ENCODE measurements at regions not wholly inside any gene's neighbourhood (a gene's known extent, or its start where the extent isn't known, plus 50 kb on each side); places are given as distances from the start of the nearest gene placed in this dataset.

DNA sequence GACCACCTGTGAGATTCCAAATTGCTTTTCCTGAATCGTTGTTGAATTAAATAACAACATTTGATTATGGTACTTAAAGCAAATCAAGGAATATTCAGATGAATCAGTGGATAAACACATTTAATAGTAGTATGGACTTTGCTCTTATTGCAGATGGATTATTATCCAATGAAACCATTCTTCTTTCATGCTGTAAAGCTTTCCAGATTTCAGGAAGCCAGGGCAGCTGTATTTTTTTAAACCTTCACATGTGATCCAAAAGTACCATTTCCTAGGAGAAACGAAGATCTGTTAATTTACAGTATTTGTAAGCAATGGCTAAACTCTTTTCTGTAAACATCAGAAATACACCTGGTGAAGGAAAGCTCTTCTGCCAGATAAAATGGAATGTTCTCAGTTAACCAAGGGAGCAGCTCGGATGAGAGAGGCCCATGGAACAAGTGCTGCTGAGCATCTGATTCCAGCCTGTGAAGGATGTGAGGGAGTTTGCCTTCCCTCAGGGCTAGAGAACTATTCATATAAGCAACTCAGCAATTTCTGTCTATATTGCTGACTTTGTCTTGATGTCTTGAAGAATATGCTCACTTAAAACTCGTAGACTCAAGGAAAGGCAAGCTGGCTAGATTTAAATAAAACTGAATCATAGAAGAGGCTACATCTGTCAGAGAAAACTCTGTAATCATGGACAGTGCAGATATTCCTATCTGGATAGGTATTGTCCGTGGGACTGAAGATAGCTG is 94.4 kb upstream of the LIMCH1 start:
- in situ Hi-C loops (cut with MboI): no loop called here
- FAIRE-seq: no peak
- SMC1A ChIA-PET (ENCODE audit: uncharacterized antibody, unreplicated experiment): interaction anchor here (0.6 to 0.8 kb wide), 3 partner anchors 9 to 692 kb away, joined by 3 read pairs; no protein-coding TSS in a partner anchor

DNA sequence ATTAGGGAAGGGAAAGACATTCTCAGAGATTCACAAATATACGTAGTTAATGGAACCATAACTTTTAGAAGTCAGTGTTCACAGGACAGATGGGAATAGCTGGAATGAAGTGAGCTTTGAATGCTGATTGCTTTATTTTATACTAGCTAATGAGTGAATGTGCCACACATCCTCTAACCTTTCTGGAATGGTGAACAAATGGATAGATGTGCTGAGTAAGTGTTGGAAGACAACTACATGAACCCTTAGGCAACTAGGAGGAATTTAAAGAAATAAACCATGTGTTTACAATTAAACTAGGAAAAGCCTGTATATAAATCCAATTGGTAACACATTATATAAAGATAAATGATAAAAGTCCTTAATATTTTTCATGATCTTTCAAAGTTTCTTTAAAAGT is 91.6 kb upstream of the LIMCH1 start:
- TF ChIP-seq IRF4 (IDR thresholded peaks at IDR 0.05; ENCODE audit: low read depth, low read length) (no peak), ATF7 (IDR thresholded peaks at IDR 0.05; ENCODE audit: low read depth) (no peak)
- TF ChIP-seq, protein P1, sequence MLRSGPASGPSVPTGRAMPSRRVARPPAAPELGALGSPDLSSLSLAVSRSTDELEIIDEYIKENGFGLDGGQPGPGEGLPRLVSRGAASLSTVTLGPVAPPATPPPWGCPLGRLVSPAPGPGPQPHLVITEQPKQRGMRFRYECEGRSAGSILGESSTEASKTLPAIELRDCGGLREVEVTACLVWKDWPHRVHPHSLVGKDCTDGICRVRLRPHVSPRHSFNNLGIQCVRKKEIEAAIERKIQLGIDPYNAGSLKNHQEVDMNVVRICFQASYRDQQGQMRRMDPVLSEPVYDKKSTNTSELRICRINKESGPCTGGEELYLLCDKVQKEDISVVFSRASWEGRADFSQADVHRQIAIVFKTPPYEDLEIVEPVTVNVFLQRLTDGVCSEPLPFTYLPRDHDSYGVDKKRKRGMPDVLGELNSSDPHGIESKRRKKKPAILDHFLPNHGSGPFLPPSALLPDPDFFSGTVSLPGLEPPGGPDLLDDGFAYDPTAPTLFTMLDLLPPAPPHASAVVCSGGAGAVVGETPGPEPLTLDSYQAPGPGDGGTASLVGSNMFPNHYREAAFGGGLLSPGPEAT (IDR thresholded peaks at IDR 0.05; ENCODE audit: low read depth): no peak
- no peak overlapping the region for H3K27ac ChIP-seq (ENCODE audit: control insufficient read depth, insufficient read depth)
- H3K4me1 ChIP-seq (ENCODE audit: control insufficient read depth, insufficient read depth, low read length): no peaks in the 10 kb centered on the region
- H3K9ac ChIP-seq (ENCODE audit: control insufficient read depth, insufficient read depth, low read length): no peak overlapping the region
- no peak for FAIRE-seq
- CTCF ChIA-PET: no interaction called here
- H3K9me3 ChIP-seq (replicated peaks; ENCODE audit: control insufficient read depth, insufficient read depth, low read length): no peaks in the 10 kb centered on the region
- SMC1A ChIA-PET (ENCODE audit: uncharacterized antibody, unreplicated experiment): no interaction called here
- RAD21 ChIA-PET (ENCODE audit: unreplicated experiment): no interaction called here
- no peak for DNase-seq (ENCODE audit: low read depth, low spot score)
- no peaks in the 10 kb centered on the region; a peak in 1 of 4 replicates for H3K27me3 ChIP-seq (replicated peaks in 1 of 2; ENCODE audit: control insufficient read depth in 2 of 2, insufficient read depth in 2 of 2, low read length in 1 of 2)
- 0% methylated on average over 1 of the region's 1 CpG for WGBS (ENCODE audit: insufficient coverage, insufficient replicate concordance, low lambda C conversion rate, missing lambda C conversion rate)
- no peaks in the 10 kb centered on the region for H4K20me1 ChIP-seq (ENCODE audit: control insufficient read depth, insufficient read depth)
- ATAC-seq: no peak
- POLR2A ChIA-PET: no interaction called here
- H3K79me2 ChIP-seq (ENCODE audit: control insufficient read depth, insufficient read depth, low read length): no peaks in the 10 kb centered on the region
- no peaks in the 10 kb centered on the region for H3K36me3 ChIP-seq (ENCODE audit: control insufficient read depth in 2 of 2, insufficient read depth in 2 of 2, low read length in 1 of 2)
- in situ Hi-C loops (cut with MboI) (no loop called here), intact Hi-C loops (cut with micrococcal nuclease; ENCODE audit: unreplicated experiment) (no loop called here)
- H3K4me3 ChIP-seq: no peak overlapping the region
- no peak overlapping the region for H3K4me2 ChIP-seq (ENCODE audit: control insufficient read depth, insufficient read depth)
- BruUV-seq (replicated peaks): no TSS peak
- H2AFZ ChIP-seq (ENCODE audit: control insufficient read depth, low read depth, low read length): no peak overlapping the region

More for the DNA sequence above, 94.4 kb upstream of the LIMCH1 start:
- no peaks in the 10 kb centered on the region for H3K9me3 ChIP-seq (replicated peaks; ENCODE audit: control insufficient read depth, insufficient read depth, low read length)
- H3K79me2 ChIP-seq (ENCODE audit: control insufficient read depth, insufficient read depth, low read length): no peaks in the 10 kb centered on the region
- CTCF ChIA-PET: interaction anchor here (1.0 kb wide), 1 partner anchor 465 kb away, joined by 3 read pairs; no protein-coding TSS in a partner anchor
- no peak for TF ChIP-seq ZNF207 (IDR thresholded peaks at IDR 0.05; ENCODE audit: borderline replicate concordance)
- H4K20me1 ChIP-seq (ENCODE audit: control insufficient read depth, insufficient read depth): no peaks in the 10 kb centered on the region
- ATAC-seq (no peak), DNase-seq (ENCODE audit: low read depth, low spot score) (no peak)
- intact Hi-C loops (cut with micrococcal nuclease; ENCODE audit: unreplicated experiment): no loop called here
- BruUV-seq (replicated peaks): no TSS peak
- H3K4me1 ChIP-seq (ENCODE audit: control insufficient read depth, insufficient read depth, low read length): no peaks in the 10 kb centered on the region
- H3K4me2 ChIP-seq (ENCODE audit: control insufficient read depth, insufficient read depth): no peak overlapping the region
- H3K36me3 ChIP-seq (ENCODE audit: control insufficient read depth in 2 of 2, insufficient read depth in 2 of 2, low read length in 1 of 2): no peaks in the 10 kb centered on the region
- no peak overlapping the region for H2AFZ ChIP-seq (ENCODE audit: control insufficient read depth, low read depth, low read length)
- RAD21 ChIA-PET (ENCODE audit: unreplicated experiment): no interaction called here
- H3K9ac ChIP-seq (ENCODE audit: control insufficient read depth, insufficient read depth, low read length): no peak overlapping the region
- POLR2A ChIA-PET: no interaction called here
- no peak overlapping the region for H3K4me3 ChIP-seq
- WGBS (ENCODE audit: insufficient coverage, insufficient replicate concordance, low lambda C conversion rate, missing lambda C conversion rate): 1% methylated on average over 5 of the region's 5 CpGs
- no peaks in the 10 kb centered on the region for H3K27me3 ChIP-seq (replicated peaks in 1 of 2; ENCODE audit: control insufficient read depth in 2 of 2, insufficient read depth in 2 of 2, low read length in 1 of 2)
- no peak overlapping the region for H3K27ac ChIP-seq (ENCODE audit: control insufficient read depth, insufficient read depth)
